ENCODE measurements at regions not wholly inside any gene's neighbourhood (a gene's known extent, or its start where the extent isn't known, plus 50 kb on each side); places are given as distances from the start of the nearest gene placed in this dataset.

GRCh38 chr4:133394971-133395627 lies 246.0 kb downstream of the PCDH10 start:
- Histone ChIP-seq H3K27me3 (ENCODE audit: insufficient read depth, low read depth, low read length) (no peaks in the 10 kb centered on the region), H4K20me1 (ENCODE audit: insufficient read depth) (no peaks in the 10 kb centered on the region), H3K79me2 (replicated peaks; ENCODE audit: insufficient read depth, low read length) (no peaks in the 10 kb centered on the region), H3K4me2 (ENCODE audit: low read length) (no peak overlapping the region), H3K9me2 (ENCODE audit: insufficient read depth, low read length) (no peaks in the 10 kb centered on the region), H3K9me3 (ENCODE audit: low read length) (no peaks in the 10 kb centered on the region), H3F3A (ENCODE audit: insufficient read depth, low read length, poor library complexity, severe bottlenecking) (no peaks in the 10 kb centered on the region), H2AFZ (ENCODE audit: low read depth, low read length) (no peak overlapping the region), H3K36me3 (ENCODE audit: insufficient read depth, low read length) (no peaks in the 10 kb centered on the region), H3K27ac (ENCODE audit: low read length) (no peak overlapping the region), H3K4me3 (ENCODE audit: low read length) (no peak overlapping the region), H3K9ac (ENCODE audit: low read length) (no peak overlapping the region)
- TF ChIP-seq POLR2AphosphoS5 (IDR thresholded peaks at IDR 0.05) (no peak), EZH2 (IDR thresholded peaks at IDR 0.05; ENCODE audit: borderline replicate concordance, insufficient read depth, low read length, poor library complexity, severe bottlenecking) (no peak), EP300 (conservative IDR thresholded peaks at IDR 0.05; ENCODE audit: poor library complexity, severe bottlenecking) (no peak), REST (IDR thresholded peaks at IDR 0.05; ENCODE audit: borderline replicate concordance) (no peak), CTCF (IDR thresholded peaks at IDR 0.05; ENCODE audit: poor library complexity, severe bottlenecking) (no peak), SMC3 (conservative IDR thresholded peaks at IDR 0.05; ENCODE audit: poor library complexity) (no peak), RAD21 (conservative IDR thresholded peaks at IDR 0.05) (no peak), MXI1 (conservative IDR thresholded peaks at IDR 0.05; ENCODE audit: poor library complexity, severe bottlenecking) (no peak), TAF1 (IDR thresholded peaks at IDR 0.05; ENCODE audit: low read depth) (no peak)

GRCh38 chr4:133390198-133390855 lies 241.2 kb downstream of the PCDH10 start:
- no peaks in the 10 kb centered on the region for H3K9me3 ChIP-seq (ENCODE audit: low read length)
- no peak overlapping the region for H3K4me3 ChIP-seq (ENCODE audit: low read length)
- no peak overlapping the region for H2AFZ ChIP-seq (ENCODE audit: low read depth, low read length)
- H3K27me3 ChIP-seq (ENCODE audit: insufficient read depth, low read depth, low read length), result no peaks in the 10 kb centered on the region
- no peaks in the 10 kb centered on the region for H3K79me2 ChIP-seq (replicated peaks; ENCODE audit: insufficient read depth, low read length)
- no peak overlapping the region for H3K27ac ChIP-seq (ENCODE audit: low read length)
- H3K9me2 ChIP-seq (ENCODE audit: insufficient read depth, low read length), result no peaks in the 10 kb centered on the region
- no peak overlapping the region for H3K9ac ChIP-seq (ENCODE audit: low read length)
- no peaks in the 10 kb centered on the region for H4K20me1 ChIP-seq (ENCODE audit: insufficient read depth)
- no peak overlapping the region for H3K4me2 ChIP-seq (ENCODE audit: low read length)
- no peak for TF ChIP-seq MXI1 (conservative IDR thresholded peaks at IDR 0.05; ENCODE audit: poor library complexity, severe bottlenecking)
- TF ChIP-seq TAF1 (IDR thresholded peaks at IDR 0.05; ENCODE audit: low read depth), result no peak
- no peak for TF ChIP-seq POLR2AphosphoS5 (IDR thresholded peaks at IDR 0.05)
- TF ChIP-seq CTCF (IDR thresholded peaks at IDR 0.05; ENCODE audit: poor library complexity, severe bottlenecking), result no peak
- TF ChIP-seq SMC3 (conservative IDR thresholded peaks at IDR 0.05; ENCODE audit: poor library complexity), result no peak
- no peak for TF ChIP-seq REST (IDR thresholded peaks at IDR 0.05; ENCODE audit: borderline replicate concordance)
- no peak for TF ChIP-seq RAD21 (conservative IDR thresholded peaks at IDR 0.05)
- TF ChIP-seq EP300 (conservative IDR thresholded peaks at IDR 0.05; ENCODE audit: poor library complexity, severe bottlenecking), result no peak
- TF ChIP-seq EZH2 (IDR thresholded peaks at IDR 0.05; ENCODE audit: borderline replicate concordance, insufficient read depth, low read length, poor library complexity, severe bottlenecking), result no peak
- no peaks in the 10 kb centered on the region for H3K36me3 ChIP-seq (ENCODE audit: insufficient read depth, low read length)
- H3F3A ChIP-seq (ENCODE audit: insufficient read depth, low read length, poor library complexity, severe bottlenecking), result no peaks in the 10 kb centered on the region

Data from neural cell (in vitro differentiated cells).